HG03439 (cell line): ENCODE measurements at regions not wholly inside any gene's neighbourhood (a gene's known extent, or its start where the extent isn't known, plus 50 kb on each side); places are given as distances from the start of the nearest gene placed in this dataset.

ENCODE experiments used
- ATAC-seq: cut with Tn5 transposase; IDR thresholded peaks from one replicate; pipeline ENCODE4 v1.9.1; 2021; ENCODE audit warnings: mild to moderate bottlenecking, moderate library complexity; ENCODE audit not compliant: unreplicated experiment

DNA sequence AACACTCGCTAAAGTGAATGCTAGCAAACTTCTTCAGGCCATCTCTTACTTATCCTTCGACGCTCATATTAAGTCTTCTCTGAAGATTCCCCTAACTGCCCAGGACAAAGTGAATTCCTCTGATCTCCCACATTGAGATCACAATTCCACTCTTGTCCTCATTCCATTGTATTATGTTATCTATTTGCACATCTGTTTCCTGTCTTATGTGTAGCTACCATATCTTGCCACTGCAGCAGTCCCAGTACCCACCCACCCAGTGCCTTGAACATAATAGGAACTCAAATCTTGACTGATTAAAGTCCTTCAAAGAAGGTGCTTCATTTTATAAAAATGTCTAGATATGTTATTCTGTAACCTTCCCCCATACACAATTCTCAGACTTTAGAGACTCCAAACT is 702.3 kb downstream of the DIAPH3 start:
- no peak for ATAC-seq

DNA sequence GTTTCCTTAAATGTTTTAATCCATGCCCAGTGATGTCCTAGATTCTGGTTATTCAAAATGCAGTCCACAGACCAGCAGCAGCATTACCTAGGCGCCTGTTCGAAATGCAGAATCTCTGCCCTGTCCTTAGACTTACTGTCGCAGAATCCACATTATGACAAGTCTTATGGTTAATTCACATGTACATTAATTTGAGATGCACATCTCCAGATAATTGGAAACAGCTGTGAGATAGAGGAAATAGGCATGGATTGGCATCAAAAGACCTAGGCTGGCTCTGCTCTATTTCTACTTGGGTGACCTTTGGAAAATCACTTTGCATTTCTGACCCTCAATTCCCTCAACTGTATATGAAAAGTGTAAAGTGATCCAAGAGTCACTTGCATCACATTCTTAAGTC is 700.7 kb downstream of the DIAPH3 start:
- ATAC-seq = no peak

DNA sequence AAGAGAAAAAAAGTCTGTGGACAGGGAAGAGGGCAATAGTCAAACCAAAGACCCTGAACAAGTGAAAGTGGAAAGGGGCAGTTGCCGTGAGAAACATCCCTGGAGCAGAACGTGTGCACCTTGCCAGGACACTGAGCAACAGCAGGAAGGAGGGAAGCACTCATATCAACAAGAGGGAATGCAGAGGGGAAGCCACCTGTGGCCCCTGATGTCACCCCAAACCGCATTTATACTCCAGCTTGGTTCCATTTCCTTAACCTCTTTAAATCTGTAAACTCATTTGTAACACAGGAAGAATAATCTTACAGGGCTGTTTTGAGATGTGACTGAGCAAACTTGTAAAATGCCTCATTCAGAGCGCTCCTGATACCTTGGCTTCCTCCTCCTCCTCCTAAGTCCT is 698.8 kb downstream of the DIAPH3 start:
- no peak for ATAC-seq

DNA sequence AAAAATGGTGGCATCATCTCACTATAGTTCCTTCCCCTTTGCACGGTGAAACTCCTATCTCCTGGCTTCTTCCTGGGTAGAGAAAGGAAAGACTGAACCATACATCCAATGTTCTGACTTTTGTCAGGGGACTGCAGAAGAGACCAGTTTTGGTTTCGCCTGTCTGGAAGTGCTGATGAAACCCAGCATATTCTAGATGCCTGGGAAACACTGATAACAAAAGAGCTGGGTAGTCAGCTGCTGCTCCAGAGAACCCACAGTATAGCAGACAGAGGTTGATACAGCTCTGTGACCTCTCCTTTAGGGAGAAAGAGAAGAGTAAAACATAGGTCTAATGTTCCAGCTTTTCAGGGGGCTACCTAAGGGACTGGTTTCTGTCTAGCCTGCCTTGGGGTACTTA is 695.3 kb downstream of the DIAPH3 start:
- ATAC-seq = no peak

DNA sequence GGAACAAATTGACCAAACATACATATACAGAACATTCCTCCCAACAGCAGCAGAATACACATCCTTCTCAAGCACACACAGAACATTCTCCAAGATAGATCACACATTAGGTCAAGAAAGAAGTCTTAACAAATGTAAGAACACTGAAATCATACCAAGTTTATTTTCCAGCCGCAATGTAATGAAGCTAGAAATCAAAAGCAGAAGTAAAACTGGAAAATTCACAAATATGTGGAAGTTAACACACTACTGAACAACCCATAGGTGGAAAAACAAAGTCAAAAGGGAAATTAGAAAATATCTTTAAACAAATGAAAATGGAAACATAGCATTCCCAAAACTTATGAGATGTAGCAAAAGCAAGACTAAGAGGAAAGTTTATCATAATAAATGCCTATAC is 692.6 kb downstream of the DIAPH3 start:
- ATAC-seq = no peak

DNA sequence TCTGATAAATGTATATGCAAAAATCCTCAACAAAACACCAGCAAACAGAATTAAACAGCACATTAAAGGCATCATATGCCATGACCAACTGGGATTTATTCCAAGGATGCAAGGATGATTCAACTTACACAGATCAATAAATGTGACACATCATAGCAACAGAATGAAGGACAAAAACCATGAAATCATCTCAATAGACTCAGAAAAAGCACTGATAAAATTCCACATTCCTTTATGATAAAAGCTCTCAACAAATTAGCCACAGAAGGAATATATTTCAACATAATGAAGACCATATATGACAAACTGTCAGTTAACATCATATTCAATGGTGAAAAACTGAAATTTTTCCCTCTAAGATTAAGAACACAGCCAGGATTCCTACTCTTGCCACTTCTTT is 691.6 kb downstream of the DIAPH3 start:
- ATAC-seq = no peak

DNA sequence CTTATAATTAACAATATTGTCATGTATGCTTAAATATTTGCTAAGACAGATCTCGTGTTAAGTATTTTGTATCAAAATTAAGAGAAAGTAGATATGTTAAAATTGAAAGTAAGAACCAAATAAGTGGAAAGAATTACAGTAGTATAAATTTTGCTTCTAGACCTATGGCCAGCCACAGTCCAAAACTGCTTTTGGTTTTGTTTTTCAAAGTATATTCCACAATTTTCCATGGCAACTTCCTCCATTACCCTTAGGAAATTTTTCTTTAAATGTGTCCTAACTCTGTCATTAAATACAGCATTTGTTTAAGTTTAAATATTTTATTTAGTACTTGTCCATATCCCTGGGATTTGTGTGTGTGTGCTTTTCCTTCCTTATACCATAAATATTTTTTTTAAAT is 689.0 kb downstream of the DIAPH3 start:
- ATAC-seq = no peak

DNA sequence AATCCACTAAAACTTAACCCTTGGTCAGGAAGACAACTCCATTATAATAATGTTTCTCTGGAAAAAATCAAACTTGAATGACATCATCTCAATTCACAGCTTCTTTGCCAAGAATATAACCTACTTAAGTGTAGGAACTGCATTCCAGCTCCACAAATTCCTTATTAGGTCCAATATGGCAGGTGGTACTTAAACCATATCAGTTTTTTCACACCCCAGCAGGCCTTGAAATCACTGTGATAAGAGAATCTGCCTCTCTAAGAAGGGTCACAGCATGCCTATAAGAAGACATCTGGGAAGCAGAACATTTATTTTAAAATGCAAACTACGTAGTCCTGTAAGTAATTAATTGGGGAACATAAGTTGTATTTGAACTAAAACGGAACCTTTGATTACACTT is 687.8 kb downstream of the DIAPH3 start:
- no peak for ATAC-seq

DNA sequence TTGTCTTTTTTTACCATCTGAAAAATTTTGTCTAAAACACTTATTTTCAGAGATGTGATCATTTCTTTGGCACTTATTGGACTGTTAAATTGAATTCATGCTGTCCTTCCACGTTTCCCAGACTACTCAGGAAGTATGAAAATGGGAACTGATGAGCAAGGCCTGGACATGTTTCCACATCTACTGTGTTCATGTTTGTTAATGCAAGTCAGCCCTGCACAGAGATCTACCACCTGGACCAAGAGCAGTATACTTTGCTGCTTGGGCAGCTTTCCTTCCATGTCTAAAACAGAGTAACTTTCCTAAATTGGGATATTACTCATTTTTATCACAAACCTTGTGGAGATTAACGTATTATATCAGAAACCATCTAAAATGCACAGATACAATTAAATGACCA is 687.4 kb downstream of the DIAPH3 start:
- no peak for ATAC-seq

DNA sequence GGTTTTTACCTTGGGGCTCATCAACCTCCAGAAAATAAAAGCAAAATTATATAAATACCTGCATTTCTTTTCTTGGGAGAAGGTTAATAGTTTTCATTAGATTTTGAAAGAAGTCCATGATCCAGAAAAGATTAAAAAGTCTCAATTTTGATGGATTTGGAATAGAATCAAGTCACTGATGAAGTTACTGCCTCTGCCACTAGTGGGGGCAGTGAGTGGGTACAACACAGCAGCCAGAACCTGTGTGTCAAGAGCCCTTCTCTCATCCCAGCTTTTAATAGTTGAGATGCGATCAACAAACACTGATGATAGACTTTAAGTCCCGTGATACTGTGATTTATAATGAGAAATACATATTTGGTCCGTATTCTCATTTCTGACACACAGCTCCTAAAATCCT is 686.7 kb downstream of the DIAPH3 start:
- ATAC-seq = no peak

DNA sequence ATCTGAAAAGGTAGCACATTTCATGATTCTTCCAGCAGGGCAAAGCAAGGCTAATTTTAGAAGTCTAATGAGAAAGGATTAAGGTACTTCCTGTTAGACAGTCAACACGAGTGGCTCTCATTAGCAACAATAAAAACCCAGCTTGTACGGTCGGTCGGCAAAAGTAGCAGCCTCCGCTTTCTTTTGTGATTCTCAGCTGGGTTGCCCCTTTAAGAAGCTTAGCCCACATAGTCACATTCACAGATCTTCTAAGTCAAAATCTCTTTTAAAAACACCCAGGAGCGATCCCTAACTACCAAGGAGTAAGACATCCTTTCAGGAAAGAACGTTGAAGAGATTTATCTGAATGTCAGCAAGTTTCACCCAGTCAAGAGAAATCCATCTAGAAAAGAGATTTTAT is 684.8 kb downstream of the DIAPH3 start:
- ATAC-seq = no peak

DNA sequence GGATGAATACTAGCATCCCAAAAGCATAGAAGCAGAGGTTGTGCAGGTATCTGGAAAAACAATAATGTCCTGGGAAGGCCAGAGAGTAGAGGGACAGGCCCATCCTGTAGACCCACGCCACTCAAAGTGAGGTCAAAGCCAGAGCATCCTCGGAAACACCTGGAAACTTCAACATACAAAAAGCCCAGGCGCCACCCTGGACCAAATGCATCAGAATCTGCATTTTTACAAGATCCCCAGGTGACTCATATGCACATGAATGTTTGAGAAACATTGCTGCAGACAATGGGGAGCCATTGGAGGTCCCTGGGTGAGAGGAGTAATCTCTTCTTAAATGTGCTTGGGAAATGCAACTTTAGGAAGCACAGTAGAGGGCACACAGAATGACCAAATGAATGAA is 684.1 kb downstream of the DIAPH3 start:
- no peak for ATAC-seq

DNA sequence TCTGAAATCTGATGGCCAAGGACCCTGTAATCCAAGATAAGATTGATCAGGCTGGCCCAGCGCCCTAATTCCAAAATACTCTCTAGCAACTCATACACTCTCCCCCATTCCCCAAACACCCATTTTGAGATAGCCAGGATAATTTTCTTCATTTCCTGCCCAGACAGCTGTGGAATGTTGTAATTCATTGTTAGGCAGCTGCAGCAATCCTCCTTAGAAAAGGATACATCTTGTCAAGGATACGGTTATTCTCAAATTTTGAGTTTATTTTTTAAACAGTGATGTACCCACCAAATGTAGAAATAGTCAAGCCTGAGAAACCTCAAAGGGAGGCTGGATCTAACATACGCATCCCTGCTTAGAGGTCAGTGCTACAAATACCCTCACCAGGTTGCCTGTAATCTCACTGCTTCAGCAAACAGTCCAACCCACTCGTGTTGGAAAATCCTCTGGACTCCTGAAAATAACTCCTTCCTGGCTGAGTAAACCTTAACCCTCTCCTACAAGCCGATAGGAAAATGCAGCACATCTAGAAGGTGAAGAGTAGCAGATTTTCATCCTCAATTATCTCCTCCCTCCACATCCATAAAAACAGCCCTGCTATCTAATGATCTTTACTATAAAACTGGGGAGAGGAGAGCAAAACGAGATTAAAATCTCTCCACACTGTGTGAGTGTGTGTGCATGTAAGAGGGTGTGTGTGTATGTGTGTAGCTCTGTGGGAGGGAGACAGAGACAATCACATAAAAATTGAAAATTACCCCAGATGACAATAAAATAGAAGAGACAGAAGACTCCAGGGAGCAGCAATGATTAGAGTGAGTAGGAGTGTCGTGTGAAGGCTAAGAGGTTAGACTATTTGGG is 683.1 kb downstream of the DIAPH3 start:
- ATAC-seq = no peak

DNA sequence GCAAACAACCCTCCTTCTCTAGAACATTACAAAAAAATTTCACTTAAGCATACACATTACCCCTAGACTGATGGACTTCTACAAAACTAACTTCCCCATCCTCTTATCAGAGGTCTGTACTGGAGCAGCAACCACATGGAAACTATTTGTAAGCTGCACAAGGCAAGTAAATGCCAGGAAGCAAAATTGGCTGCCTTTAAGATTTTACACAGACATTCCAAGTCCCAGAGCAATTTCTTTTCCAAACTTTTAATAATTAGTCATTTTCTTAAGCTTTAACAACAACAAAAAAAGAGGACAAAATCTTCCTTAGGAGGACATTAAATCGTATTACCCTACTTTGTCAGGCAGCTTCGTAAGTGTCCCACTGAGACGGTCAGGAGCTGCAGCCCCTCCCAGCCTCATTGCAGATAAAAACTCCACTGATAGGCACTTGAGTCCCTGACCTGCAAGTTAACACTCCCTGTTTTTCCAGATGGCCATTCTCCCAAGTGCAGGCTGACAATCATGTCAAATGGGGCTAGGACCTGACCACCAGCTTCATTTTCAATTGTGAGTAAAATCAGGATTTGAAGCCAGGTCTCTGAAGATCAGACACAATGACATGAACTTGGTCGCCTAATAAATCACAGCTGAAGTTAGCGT is 680.1 kb downstream of the DIAPH3 start:
- no peak for ATAC-seq

DNA sequence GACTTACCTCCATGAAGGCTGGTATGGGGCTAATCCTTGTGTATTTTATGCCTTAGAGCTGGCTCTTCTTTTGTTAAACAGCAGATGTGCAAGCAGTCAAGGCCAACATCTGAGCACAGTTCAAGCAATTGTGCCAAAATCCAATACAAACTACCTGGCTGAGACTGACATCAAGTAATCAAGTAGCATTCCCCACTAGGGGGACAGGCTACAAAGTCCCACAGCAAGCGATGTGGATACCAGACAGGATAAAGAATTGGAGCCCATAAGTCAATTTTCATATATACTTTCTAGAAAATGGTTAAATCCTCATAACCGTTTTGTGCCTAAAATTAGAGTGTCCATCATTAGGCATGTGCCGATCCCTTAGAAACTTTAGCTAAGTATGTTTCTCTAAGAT is 675.8 kb downstream of the DIAPH3 start:
- ATAC-seq = no peak

DNA sequence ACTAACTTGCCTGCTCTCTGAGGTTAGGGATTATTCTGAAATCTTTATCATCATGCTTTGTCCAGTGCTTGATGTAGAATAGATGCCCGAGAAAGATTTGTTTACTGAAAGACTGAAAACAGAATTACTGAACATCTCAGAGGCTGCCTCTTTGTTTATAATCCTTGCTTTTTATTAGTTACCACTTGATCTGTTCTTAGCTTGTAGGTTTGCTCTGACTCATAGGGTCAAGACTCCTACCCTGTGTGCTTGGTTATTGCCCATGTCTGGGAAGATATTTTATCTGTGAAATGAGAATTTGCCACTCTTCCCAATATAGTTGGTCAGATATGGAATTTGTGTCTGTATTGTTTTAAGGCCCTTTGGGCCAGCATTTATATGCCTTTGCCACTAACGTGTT is 675.3 kb downstream of the DIAPH3 start:
- no peak for ATAC-seq

DNA sequence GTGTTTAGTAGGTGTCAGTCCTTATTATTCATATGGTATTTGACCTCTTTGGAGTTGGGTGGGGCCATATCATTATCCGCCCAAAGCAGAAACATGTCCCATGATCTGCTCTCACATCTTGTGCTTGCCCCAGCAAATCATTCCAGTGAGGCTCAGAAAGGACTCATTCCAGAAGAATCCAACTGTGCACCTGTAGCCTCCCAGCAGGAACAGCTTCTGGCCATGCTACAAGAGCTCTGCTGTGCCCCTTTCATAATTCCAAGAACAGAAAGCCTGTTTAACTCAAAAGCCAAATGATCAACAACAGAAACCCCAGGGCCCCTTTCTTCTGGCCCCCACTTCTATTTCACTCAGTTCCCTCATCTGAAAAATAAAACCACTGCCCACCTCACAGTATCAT is 673.1 kb downstream of the DIAPH3 start:
- ATAC-seq = no peak

DNA sequence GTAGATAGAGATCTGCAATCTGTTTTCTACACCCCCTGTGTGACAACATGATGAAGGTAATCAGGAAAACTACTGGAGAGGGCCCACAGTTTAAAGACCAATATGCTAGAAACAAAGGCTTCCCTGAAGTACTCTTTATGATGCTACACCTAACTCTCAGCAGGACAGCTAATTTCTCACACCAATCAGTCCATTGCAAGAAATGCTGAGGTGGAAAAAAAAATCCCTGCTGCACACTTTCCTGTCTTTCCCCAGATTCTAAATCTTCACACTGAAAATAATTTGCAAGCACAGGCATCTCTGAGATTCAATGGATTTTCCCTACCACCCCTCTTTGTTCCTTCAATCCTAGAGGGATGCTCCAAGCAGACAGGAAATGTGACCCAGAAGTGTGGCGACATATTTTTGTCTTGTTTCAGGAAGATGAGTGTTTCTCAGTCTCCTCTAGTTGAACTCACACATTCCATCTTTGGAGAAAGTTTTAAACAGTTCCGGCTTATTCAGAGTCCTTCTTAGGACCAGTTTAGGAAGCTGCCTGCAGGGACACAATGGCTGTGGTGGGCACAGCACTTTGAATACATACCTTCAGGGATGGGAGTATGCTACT is 671.6 kb downstream of the DIAPH3 start:
- ATAC-seq = no peak

DNA sequence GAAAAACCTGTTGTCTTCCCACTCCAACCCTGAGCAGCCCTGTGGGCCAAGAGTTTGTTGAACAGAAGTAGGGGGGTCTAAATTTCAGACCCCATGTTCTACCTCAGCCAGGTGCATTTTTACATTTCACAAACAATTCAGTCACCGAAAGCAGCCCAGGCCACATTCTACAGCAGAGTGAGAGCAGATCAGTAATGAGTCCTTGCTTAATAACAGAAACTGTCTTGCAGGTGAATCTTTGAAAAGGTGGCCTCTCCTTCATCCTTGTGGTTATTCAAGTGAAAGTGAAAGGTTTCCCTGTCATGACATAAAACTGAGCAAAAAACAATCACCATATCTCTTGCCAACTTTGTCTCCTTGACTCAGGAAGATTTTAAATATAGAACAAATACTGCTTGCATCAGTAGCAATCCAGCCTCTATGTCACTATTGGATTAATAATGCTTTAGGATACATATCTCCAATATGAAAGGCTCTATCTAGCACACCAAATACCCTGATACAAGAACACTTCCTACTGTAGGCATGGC is 670.2 kb downstream of the DIAPH3 start:
- no peak for ATAC-seq

DNA sequence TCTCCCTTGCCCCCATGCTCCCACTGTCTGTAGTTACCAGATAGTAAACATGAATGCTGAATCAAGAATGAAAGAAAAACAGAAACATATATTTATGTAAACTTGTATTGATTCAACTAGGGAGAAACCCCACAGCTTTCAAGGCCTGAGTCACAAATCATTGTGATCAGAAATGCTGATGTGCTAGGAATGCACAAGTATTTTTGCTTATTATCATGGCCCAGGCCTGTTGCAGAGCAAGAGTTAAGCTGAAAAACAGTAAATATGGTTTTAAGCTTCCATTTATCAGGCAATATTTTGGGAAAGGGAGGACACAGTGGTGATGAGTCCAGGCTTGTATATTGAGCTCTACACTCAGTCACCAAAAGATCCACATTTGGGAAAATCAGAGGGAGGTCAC is 669.6 kb downstream of the DIAPH3 start:
- no peak for ATAC-seq

DNA sequence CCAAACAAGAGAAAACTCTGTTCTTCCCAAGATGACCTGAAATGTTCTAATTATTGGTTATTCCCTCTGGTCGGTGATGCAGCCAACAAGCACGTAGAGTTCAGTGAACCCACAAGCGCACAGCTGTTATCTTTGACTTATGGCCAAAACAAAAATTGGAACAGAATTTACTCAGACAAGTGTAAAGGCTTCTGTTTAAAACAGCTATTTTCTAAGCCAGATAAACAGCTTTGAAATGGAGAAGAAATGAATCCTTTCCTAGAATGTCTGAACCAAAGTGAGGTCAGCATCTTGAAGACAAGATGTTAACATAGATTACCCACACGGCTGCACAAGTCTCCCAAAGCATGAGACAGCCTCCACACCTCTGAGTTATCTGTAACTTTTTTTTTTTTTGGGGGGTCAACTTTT is 669.2 kb downstream of the DIAPH3 start:
- ATAC-seq = no peak

DNA sequence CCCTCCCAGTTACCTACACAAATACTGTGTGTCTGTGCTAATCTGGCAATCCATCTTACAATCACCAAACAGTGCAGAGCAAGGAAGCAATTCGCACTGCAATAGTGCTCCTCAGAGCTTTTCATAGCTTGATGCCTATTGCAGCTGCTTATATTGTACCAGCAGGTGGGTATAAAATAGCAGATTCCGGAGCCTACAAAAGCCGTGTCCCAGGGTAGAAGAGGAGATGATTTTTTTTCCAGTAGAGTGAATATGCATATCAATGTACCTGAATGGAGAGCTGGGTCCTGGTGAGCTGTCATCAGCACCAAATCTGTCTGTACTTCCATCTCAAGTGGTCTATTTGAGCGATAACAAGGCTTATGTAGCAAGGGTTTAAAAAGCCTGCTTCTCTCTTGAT is 668.4 kb downstream of the DIAPH3 start:
- no peak for ATAC-seq
